GM18870 (cell line): ENCODE measurements at regions not wholly inside any gene's neighbourhood (a gene's known extent, or its start where the extent isn't known, plus 50 kb on each side); places are given as distances from the start of the nearest gene placed in this dataset.

Experiments
- ATAC-seq: cut with Tn5 transposase; IDR thresholded peaks from one replicate; pipeline ENCODE4 v1.9.1; 2021; ENCODE audit warnings: moderate library complexity; ENCODE audit not compliant: unreplicated experiment

DNA sequence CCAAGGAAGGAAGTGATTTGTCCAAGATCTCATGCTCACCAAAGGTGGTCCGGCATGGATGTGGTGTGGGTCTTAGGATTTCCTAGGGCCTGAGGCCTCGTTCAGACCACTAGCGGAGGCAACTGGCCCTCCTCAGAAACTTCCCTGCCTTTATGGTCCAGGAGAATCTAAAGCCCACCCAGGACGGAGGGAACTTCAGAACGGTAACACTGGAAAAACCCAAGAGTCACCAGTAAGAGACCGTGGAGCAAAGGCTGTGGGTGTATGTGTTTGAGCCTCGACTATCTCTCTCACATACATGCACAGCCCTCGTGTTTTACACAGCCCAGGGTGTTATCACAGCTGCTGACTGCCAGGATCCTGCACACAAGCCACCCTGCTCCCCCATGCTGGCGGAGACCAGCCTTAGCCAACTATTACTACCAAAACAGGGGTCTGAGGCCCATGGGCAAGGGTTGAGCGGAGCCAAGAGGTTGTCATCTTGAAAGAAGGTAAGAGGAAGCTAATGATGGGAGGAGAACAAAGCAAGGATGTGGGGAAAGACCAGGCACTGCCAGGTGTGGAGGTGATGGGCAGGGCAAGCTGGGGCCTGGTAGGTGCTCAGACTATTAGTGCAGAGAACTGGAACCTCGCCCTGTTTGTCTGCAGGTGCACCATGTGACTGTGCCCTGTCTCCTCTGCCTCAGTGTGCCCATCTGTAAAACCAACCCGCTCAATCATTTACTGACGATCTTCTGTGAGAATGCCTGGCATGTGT lies 170.2 kb upstream of the ZMIZ1 start:
- no peak for ATAC-seq

GRCh38 chr10:78899098-78899754 lies 169.5 kb upstream of the ZMIZ1 start:
- no peak for ATAC-seq

DNA sequence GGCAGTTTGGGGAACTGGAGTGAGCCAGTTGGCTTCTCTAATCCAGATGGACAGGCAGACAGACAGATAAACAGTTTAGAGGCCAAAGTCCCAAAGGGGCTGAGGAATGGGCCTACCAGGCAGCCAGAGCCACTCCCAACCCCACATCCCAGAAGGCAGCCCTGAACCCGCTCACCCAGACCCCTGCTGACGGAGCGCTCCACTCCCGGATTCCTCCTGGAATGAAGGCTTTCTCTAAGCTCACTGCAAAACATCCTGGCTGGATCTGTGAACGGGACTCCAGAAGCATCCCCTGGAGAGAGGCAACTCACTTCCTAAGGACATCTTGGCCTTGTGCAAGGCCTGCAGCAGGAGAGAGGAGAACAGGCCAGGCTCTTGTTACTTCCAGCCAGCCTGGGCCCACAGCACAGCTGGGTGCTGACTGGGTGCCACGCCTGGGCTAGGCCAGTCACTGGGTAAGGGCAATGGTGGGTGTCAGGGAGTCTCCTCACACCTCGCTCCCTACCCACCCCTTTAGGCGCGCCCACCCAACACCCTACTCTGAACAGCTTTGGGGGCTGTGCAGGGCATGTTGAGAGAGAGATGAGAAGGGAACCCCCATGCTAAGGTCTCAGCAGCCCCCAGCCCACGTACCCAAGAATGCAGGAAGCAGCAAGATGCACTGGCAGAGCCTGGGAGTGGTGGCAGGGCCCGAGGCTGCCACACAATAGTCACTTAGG lies 168.6 kb upstream of the ZMIZ1 start:
- no peak for ATAC-seq

DNA sequence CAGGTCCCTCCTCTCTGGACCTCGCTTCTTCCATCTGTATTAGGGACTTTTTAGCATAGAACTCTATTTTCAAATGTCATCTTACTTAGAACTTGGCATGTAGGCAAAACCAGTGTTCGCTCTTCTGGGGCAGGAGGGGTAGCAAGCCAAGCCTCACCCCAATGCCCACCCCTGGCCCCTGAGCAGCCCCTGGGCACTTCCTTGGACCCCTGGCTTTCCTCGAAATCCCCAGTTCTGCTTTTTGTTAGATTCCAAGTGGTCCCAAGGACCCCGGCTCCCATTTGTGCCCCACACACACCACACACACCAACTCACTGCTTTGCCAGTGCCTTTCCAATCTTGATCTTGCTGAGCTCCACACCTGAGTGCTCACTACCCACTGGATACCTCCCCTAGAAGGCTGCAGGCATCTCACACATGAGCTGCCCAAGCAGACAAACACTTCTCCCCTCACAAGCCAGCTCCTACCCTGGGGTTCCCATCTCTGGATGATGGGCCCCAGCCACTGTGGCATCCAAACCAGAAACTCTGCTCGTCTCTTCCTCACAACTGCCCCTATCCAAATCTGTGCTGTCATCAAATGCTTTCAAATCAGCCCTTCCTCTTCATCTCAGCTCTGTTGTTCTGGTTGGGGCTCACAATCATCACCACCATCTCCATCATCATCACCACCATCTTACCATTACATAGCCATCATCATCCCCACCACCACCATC lies 167.9 kb upstream of the ZMIZ1 start:
- ATAC-seq: no peak

DNA sequence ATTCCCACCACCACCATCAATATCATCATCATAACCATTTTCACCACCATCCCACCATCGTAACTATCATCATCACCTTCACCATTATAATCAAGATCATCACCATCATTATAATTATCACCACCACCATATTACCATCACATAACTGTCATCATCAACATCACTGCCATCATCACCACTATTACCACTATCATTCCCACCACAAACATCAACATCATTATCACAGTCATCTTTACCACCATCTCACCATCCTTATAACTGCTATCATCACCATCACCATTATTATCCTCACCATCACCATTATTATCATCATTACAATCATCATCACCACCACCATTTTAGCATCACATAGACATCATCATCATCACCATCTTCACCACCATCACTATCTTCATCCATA lies 167.1 kb upstream of the ZMIZ1 start:
- no peak for ATAC-seq

DNA sequence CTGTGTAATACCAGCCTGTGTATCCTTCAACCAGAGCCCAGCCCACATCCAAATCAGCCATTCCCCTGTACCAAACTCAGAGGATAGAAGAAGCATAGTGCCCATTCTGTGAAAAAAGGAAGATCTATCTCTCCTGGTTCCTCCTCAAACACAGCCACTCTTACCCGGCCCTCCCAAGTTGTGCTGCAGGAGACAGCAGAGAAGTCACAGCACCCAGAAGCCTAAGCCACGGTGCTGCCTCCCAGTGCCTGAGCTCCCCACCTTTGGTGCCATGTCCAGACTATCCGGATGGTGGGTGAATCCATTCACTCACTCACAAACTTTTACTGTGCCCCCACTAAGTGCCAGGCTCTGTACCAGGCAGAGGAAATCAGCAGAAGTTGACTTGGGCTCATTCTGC lies 166.0 kb upstream of the ZMIZ1 start:
- no peak for ATAC-seq

DNA sequence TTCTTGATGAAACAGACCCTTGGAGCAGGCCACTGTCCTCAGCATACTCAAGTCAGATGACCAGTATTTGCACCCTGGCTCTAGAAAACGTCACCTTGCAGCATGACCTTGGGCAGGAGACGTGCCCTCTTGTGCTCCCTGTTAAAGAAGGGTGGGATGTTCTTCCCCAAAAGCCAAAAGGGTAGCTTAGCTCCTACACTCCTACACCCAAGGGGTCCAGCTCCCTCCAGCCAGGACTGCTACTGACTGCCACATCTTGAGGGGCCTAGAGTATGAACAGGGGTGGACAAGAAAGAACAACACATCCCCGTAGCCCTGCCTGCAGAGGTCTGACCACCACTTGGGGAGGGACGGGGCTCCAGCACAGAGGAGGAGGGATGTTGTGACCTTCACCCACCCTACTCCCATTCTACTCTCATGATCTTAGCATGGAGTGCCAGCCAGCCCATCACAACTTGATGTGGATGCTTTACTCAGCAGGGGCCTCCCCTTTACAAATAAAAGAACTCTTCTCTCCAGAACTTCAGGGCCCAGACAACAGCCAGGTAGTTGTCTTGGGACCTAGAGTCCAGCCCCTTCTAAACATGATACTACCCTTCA lies 165.3 kb upstream of the ZMIZ1 start:
- no peak for ATAC-seq

- ATAC-seq: no peak
These were observed 164.6 kb upstream of the ZMIZ1 start for GRCh38 chr10:78904196-78904595.

GRCh38 chr10:78905015-78905956 lies 163.5 kb upstream of the ZMIZ1 start:
- no peak for ATAC-seq

DNA sequence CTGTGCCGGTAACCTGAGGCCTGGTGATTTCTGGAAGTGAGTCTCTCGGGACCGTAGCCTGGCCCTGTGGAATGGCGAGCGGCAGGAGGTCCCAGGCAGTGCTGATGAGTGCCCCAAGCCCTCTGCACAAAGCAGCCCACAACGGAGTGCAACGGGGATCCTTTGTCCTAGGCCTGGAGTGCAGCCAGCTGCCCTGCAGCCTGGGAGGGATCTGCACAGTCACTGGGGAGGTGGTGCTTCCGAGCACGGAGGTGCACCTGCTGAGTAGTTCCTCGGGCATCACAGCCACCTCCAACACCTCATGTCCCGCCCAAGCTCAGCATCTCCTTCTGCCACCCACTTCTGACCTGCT lies 162.8 kb upstream of the ZMIZ1 start:
- no peak for ATAC-seq

GRCh38 chr10:78906734-78907390 lies 161.9 kb upstream of the ZMIZ1 start:
- no peak for ATAC-seq

- no peak for ATAC-seq
These were observed 161.1 kb upstream of the ZMIZ1 start for GRCh38 chr10:78907551-78908211.

DNA sequence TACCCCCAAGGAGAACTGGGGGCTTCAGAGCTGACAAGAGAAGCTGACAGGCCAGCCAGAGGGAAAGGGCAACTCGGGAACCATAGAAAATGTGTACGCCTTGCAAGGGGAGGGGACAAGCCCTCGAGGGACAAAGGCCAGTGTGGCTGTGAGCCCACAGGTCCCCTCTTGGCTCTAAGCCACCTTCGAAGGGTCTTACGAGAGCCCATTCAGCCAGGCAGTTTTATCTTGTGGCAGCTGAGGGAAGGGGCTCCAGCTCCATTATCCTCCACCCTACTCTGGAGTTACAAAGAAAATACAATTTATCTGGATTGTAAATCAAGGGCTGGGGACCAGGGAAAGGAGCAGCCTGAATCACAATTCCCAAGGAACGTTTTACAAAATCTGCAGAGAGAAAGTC lies 159.5 kb upstream of the ZMIZ1 start:
- ATAC-seq: no peak

GRCh38 chr10:78910021-78910420 lies 158.7 kb upstream of the ZMIZ1 start:
- no peak for ATAC-seq

- no peak for ATAC-seq
These were observed 158.3 kb upstream of the ZMIZ1 start for GRCh38 chr10:78910476-78910875.

DNA sequence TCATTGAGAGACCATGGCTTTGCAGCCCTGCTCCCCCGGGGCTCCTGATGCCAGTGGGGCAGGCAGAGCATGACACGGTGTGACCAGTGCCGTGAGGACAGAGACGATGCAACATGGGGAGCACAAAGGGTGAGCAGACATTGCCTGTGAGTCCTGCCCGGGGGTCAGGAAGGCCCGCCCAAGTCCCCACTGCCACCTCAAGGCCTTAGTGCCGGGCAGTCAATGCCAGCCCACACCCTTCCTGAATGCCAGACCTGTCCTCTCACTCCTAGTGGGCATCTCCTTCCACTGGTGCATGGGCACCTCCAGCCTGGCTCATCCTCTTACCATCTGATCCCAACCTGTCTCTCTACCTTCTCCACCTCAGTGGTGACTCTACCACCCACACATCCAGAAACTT lies 157.9 kb upstream of the ZMIZ1 start:
- ATAC-seq: no peak

DNA sequence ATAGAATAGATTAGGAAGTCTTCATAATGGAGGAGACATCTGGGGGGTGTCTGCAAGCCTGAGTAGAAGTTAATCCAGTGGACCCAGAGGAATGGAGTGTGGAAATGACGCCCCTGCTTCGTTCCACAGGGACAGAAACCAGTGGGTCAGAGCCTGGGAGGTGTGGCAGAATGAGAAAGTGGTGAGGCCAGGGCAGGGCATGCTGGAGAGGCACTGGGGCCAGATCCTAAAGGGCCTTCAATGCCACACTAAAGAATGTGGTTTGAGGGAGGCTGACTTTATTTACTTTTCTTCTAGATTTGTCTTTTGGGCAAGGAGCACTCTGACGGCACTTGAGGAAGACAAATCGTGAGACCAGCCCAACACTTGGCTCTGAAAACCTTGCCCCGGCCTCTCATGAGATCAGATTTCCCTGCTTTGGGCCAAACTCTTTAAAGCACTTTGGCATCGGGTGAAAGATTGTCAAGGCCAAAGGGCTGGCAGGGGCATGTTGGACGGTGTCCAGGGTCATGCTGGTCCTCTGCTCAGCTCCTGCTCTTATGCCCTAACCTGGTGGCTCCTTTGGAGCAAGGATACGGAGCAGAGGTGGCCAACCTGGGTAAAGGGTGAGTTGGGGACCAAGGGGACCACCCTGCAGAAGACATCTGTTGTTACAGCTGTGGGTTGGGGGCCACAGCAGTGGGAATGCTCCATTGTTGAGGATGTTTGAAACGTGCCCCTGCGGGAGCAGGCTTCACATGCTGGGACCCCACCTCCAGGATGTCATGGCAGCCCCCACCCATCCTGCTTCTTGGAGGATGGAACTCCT lies 157.0 kb upstream of the ZMIZ1 start:
- ATAC-seq: no peak
